ENCODE measurements at regions not wholly inside any gene's neighbourhood (a gene's known extent, or its start where the extent isn't known, plus 50 kb on each side); places are given as distances from the start of the nearest gene placed in this dataset.

GRCh38 chr3:31423482-31423881 lies 109.2 kb upstream of the STT3B start:
- TF ChIP-seq POLR2AphosphoS5 (IDR thresholded peaks at IDR 0.05), result no peak
- TF ChIP-seq, protein P1, sequence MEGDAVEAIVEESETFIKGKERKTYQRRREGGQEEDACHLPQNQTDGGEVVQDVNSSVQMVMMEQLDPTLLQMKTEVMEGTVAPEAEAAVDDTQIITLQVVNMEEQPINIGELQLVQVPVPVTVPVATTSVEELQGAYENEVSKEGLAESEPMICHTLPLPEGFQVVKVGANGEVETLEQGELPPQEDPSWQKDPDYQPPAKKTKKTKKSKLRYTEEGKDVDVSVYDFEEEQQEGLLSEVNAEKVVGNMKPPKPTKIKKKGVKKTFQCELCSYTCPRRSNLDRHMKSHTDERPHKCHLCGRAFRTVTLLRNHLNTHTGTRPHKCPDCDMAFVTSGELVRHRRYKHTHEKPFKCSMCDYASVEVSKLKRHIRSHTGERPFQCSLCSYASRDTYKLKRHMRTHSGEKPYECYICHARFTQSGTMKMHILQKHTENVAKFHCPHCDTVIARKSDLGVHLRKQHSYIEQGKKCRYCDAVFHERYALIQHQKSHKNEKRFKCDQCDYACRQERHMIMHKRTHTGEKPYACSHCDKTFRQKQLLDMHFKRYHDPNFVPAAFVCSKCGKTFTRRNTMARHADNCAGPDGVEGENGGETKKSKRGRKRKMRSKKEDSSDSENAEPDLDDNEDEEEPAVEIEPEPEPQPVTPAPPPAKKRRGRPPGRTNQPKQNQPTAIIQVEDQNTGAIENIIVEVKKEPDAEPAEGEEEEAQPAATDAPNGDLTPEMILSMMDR (IDR thresholded peaks at IDR 0.05), result no peak

Measured in breast epithelium (tissue), 3 donors.